ENCODE measurements at regions not wholly inside any gene's neighbourhood (a gene's known extent, or its start where the extent isn't known, plus 50 kb on each side); places are given as distances from the start of the nearest gene placed in this dataset.

DNA sequence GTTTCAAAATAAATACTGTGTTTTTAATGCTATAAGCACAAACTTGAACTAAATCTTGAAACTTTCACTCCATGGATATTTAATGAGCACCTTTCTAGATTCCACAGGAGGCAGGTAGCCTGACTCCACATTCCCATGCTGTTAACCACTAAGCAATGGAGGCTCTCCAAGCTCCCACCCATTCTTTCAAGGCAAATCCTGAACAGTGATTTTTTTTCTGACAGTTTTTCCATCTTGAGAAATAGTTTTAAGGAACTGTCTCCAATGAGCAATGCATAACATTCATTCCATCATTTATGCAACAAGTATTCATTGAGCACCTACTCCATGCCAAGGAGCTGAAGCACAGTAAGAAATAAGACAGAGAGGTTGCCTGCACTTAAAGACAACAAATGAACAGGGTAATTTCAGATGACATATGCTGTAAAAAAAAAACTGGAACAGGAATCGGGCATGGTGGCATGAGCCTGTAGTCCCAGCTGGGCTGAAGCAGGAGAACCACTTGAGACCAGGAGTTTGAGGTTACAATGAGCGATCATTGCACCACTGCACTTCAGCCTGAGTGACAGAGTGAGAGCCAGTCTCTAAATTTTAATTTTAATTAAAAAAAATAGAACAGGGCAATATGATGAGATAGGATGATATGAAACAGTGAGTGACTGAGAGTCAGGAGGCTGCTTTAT, 102.3 kb upstream of the CPSF6 start:
- SMC1A ChIA-PET (ENCODE audit: uncharacterized antibody, unreplicated experiment), result no interaction called here
- Histone ChIP-seq H3K36me3 (ENCODE audit: control insufficient read depth in 2 of 2, insufficient read depth in 2 of 2, low read length in 1 of 2) (no peaks in the 10 kb centered on the region), H3K4me1 (ENCODE audit: control insufficient read depth, insufficient read depth, low read length) (no peaks in the 10 kb centered on the region), H2AFZ (ENCODE audit: control insufficient read depth, low read depth, low read length) (no peak overlapping the region), H3K4me3 (no peak overlapping the region), H3K27me3 (replicated peaks in 1 of 2; ENCODE audit: control insufficient read depth in 2 of 2, insufficient read depth in 2 of 2, low read length in 1 of 2) (no peaks in the 10 kb centered on the region), H3K4me2 (ENCODE audit: control insufficient read depth, insufficient read depth) (no peak overlapping the region), H3K9me3 (replicated peaks; ENCODE audit: control insufficient read depth, insufficient read depth, low read length) (no peaks in the 10 kb centered on the region; the same call in 1 of the 3 replicates), H3K9ac (ENCODE audit: control insufficient read depth, insufficient read depth, low read length) (no peak overlapping the region), H3K27ac (ENCODE audit: control insufficient read depth, insufficient read depth) (no peak overlapping the region), H4K20me1 (ENCODE audit: control insufficient read depth, insufficient read depth) (no peaks in the 10 kb centered on the region), H3K79me2 (ENCODE audit: control insufficient read depth, insufficient read depth, low read length) (no peaks in the 10 kb centered on the region)
- 17% methylated on average over 2 of the region's 2 CpGs for WGBS (ENCODE audit: insufficient coverage, insufficient replicate concordance, low lambda C conversion rate, missing lambda C conversion rate)
- CTCF ChIA-PET, result no interaction called here
- ATAC-seq (no peak), FAIRE-seq (no peak), DNase-seq (ENCODE audit: low read depth, low spot score) (no peak)
- in situ Hi-C loops (cut with MboI), result no loop called here
- RAD21 ChIA-PET (ENCODE audit: unreplicated experiment), result no interaction called here
- intact Hi-C loops (cut with micrococcal nuclease; ENCODE audit: unreplicated experiment), result no loop called here
- no TSS peak for BruUV-seq (replicated peaks)
- TF ChIP-seq ZBED1 (IDR thresholded peaks at IDR 0.05; ENCODE audit: borderline replicate concordance) (no peak), LARP7 (IDR thresholded peaks at IDR 0.05) (no peak), KLF5 (IDR thresholded peaks at IDR 0.05; ENCODE audit: partially characterized antibody) (no peak), ZNF384 (IDR thresholded peaks at IDR 0.05; ENCODE audit: borderline replicate concordance, low read depth, low read length) (no peak), NBN (IDR thresholded peaks at IDR 0.05) (no peak)
- TF ChIP-seq, protein P1, sequence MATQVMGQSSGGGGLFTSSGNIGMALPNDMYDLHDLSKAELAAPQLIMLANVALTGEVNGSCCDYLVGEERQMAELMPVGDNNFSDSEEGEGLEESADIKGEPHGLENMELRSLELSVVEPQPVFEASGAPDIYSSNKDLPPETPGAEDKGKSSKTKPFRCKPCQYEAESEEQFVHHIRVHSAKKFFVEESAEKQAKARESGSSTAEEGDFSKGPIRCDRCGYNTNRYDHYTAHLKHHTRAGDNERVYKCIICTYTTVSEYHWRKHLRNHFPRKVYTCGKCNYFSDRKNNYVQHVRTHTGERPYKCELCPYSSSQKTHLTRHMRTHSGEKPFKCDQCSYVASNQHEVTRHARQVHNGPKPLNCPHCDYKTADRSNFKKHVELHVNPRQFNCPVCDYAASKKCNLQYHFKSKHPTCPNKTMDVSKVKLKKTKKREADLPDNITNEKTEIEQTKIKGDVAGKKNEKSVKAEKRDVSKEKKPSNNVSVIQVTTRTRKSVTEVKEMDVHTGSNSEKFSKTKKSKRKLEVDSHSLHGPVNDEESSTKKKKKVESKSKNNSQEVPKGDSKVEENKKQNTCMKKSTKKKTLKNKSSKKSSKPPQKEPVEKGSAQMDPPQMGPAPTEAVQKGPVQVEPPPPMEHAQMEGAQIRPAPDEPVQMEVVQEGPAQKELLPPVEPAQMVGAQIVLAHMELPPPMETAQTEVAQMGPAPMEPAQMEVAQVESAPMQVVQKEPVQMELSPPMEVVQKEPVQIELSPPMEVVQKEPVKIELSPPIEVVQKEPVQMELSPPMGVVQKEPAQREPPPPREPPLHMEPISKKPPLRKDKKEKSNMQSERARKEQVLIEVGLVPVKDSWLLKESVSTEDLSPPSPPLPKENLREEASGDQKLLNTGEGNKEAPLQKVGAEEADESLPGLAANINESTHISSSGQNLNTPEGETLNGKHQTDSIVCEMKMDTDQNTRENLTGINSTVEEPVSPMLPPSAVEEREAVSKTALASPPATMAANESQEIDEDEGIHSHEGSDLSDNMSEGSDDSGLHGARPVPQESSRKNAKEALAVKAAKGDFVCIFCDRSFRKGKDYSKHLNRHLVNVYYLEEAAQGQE (IDR thresholded peaks at IDR 0.05; ENCODE audit: low read depth, low read length), result no peak
- TF ChIP-seq, protein P2, sequence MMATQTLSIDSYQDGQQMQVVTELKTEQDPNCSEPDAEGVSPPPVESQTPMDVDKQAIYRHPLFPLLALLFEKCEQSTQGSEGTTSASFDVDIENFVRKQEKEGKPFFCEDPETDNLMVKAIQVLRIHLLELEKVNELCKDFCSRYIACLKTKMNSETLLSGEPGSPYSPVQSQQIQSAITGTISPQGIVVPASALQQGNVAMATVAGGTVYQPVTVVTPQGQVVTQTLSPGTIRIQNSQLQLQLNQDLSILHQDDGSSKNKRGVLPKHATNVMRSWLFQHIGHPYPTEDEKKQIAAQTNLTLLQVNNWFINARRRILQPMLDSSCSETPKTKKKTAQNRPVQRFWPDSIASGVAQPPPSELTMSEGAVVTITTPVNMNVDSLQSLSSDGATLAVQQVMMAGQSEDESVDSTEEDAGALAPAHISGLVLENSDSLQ (IDR thresholded peaks at IDR 0.05), result no peak
- TF ChIP-seq, protein P3, sequence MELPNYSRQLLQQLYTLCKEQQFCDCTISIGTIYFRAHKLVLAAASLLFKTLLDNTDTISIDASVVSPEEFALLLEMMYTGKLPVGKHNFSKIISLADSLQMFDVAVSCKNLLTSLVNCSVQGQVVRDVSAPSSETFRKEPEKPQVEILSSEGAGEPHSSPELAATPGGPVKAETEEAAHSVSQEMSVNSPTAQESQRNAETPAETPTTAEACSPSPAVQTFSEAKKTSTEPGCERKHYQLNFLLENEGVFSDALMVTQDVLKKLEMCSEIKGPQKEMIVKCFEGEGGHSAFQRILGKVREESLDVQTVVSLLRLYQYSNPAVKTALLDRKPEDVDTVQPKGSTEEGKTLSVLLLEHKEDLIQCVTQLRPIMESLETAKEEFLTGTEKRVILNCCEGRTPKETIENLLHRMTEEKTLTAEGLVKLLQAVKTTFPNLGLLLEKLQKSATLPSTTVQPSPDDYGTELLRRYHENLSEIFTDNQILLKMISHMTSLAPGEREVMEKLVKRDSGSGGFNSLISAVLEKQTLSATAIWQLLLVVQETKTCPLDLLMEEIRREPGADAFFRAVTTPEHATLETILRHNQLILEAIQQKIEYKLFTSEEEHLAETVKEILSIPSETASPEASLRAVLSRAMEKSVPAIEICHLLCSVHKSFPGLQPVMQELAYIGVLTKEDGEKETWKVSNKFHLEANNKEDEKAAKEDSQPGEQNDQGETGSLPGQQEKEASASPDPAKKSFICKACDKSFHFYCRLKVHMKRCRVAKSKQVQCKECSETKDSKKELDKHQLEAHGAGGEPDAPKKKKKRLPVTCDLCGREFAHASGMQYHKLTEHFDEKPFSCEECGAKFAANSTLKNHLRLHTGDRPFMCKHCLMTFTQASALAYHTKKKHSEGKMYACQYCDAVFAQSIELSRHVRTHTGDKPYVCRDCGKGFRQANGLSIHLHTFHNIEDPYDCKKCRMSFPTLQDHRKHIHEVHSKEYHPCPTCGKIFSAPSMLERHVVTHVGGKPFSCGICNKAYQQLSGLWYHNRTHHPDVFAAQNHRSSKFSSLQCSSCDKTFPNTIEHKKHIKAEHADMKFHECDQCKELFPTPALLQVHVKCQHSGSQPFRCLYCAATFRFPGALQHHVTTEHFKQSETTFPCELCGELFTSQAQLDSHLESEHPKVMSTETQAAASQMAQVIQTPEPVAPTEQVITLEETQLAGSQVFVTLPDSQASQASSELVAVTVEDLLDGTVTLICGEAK (IDR thresholded peaks at IDR 0.05; ENCODE audit: borderline replicate concordance), result no peak
- POLR2A ChIA-PET, result no interaction called here
